Fibroblast of peridontal ligament (primary cell): ENCODE measurements at regions not wholly inside any gene's neighbourhood (a gene's known extent, or its start where the extent isn't known, plus 50 kb on each side); places are given as distances from the start of the nearest gene placed in this dataset.
A peak's percentile ranks its signal among the peaks of the same experiment; 100 is the strongest.

Experiments used
- DNase-seq: peaks from one replicate; pipeline ENCODE4 v3.0.0-alpha.2; 2010; ENCODE audit errors: extremely low read depth

DNA sequence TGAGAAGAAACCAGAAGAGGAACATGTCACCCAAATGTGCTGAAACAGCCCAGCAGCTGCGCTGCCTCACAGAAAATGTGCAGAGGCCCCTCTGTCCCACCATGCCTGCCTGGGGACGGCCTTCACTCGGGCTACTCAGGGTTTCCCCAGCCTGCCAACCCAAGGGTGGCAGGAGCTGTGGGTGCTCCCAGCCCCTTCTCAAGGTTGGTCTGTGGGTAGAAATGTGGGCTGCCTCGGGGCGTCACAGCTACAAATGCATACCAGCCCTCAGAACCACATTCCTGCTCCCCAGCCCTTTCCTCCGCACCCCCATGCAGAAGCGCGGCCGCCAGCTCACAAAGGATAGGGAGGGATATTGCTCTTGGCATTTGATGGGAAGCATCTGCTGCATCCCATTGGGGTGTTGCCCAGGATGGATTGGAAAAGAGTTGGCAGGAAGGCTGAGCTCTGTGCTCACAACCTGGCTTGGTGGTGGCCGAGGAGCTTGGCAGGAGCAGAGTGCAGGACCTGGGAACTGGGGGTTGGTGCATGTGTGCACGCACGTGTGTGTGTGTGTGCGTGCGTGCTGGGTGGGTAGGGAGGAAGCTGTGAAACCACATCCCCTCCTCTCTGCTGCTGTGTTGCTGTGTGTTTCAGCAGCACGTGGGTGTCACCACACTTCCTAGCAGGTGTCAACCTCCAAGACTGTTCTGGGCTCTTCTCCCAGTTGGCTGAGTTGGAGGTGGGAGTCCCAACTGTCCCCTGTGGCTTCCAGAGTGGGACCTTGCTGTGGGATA is 304.4 kb downstream of the SEC14L1 start:
- DNase-seq = peak; percentile 47

DNA sequence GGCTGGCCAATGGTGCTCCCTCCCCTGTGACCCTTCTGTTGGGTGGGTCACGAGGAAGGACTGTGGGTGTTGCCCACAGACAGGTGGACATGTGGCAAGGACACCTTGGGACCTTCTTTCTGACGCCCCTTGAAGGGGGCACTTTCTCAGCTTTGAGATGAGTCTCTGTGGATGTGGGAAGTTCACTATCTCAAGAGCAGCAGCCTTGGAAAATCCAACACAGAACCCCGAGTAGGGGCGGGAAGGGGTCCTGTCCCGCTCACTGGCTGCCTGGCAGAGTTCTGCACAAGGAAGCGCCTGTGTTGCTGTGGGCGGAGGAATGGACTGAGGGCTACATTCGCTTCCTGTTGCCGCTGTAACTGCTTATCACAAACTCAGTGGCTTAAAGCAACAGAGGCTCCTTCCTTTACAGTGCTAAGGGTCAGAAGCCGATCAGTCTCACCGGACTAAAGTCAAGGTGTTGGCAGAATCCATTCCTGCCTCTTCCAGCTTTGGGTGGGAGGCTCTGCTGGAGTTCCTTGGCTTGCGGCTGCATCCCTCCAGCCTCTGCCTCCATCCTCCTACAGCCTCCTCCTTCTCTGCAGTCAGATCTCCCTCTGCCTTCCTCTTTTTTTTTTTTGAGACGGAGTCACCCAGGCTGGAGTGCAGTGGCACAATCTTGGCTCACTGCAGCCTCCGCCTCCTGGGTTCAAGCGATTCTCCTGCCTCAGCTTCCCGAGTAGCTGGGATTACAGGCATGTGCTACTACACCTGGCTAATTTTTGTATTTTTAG is 305.2 kb downstream of the SEC14L1 start:
- no peak for DNase-seq

DNA sequence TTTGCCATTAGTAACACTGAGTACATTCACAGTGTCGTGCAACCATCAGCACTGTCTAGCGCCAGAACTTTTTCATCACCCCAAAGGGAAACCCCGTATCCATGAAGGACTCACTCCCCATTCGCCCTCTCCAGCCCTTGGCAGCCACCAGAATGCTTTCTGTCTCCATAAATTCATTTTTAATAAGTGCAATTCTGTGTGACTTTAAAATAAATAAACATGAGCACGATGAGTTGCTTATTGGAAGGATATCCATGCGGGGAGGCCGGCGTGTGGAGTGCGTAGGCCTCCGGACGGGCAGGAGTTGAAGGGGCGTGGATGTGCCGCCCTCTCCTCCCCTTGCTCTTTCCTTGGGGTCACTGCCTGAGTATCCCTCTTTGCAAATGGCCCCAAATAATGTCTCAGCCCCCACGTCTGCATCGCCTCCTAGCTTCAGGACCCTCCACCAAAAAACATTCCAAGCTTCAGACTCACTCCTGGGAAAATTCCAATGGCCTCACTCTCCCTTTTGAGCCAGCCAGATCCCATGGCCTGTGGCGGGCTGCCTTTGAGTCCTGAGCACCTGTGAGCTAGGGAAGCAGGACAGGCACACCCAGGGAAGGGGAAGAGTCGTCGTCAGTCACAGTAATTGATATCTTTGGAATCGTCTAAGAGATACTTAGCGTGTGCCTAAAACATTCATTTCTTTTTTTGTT is 306.3 kb downstream of the SEC14L1 start:
- DNase-seq = peak; percentile 66

DNA sequence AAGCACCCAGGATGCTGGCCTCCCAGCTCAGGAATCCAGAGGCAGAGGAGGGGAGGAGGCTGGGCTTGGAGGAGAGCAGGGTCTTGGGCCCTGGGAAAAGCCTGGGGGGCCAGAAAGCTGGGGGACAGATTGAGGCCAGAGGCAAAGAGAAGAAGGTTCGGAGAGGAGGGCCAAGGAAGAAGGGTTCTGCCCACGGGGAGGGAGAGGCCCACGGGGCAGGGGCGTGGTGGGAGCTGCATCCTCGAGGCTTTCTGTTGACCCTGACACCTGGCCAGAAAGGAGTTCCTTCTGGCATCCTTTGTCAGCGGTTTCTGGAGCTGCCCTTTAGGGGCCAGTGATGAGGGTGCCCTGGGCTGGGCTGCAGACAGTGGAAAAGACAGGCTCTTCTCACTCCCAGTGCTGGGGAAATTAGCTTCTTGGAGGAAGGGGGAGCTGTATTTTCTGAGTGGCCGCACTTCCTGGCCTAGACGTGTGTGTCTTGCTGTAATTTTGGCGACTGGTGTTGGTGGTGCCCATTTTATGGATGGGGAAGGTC is 308.7 kb downstream of the SEC14L1 start:
- no peak for DNase-seq

GRCh38 chr17:77449908-77450741 is 309.4 kb downstream of the SEC14L1 start:
- DNase-seq = peak; percentile 43

DNA sequence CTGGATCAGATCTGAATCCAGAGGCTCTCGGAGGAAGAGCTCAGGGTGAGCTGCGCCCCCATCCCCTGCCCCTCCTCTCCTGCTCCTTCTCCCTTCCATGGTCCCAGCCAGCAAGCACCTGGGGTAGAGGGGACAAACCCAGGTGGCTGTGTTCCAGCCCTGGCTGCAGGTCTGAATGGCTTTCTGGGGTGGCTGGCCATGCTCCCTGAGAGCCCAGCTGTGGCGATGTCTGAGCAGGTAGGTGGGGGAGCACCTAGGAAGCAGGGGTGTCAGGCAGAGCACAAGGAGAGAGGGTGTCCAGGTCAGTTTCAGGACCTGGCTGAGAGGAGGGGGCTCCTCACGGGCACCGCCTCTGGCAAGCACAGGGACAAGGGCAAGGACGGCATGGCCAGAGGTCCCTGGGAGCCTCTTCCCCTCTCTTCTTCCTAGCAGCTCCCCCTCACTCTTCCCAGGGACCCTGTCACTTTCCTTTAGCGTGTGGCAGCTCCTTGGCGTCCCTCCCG is 310.0 kb downstream of the SEC14L1 start:
- no peak for DNase-seq

DNA sequence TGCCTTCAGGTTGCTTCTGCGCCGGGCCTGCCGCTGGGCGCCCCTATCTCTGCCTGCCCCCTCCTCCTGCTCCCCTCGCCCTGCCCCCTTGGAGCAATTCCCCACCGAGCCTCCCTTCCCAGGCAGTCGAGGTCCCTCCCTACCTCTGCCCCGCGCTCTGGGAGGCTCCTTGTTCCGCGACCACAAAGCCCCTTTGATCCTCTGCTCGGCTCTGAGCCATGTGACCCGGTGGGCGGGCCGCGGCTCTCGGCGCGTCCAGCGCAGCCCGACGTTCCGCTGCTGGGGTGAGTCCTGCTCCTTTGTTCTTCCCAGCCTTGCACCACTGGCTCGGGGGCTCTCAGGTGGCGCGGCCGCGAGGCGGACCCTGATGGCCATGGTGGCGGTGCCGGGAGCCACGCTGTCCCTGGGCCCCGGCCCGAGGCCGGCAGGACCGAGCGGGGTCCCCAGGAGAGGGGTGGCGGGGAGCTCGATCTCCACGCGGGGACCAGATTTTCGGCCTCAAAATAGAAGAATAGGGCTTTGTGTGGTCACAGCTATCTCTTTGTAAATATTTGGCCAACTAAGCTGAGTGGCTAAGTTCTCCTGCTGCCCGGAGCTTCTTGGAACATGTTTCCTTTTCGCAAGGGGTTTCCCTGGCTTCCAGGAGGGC is 310.6 kb downstream of the SEC14L1 start:
- DNase-seq = no peak

DNA sequence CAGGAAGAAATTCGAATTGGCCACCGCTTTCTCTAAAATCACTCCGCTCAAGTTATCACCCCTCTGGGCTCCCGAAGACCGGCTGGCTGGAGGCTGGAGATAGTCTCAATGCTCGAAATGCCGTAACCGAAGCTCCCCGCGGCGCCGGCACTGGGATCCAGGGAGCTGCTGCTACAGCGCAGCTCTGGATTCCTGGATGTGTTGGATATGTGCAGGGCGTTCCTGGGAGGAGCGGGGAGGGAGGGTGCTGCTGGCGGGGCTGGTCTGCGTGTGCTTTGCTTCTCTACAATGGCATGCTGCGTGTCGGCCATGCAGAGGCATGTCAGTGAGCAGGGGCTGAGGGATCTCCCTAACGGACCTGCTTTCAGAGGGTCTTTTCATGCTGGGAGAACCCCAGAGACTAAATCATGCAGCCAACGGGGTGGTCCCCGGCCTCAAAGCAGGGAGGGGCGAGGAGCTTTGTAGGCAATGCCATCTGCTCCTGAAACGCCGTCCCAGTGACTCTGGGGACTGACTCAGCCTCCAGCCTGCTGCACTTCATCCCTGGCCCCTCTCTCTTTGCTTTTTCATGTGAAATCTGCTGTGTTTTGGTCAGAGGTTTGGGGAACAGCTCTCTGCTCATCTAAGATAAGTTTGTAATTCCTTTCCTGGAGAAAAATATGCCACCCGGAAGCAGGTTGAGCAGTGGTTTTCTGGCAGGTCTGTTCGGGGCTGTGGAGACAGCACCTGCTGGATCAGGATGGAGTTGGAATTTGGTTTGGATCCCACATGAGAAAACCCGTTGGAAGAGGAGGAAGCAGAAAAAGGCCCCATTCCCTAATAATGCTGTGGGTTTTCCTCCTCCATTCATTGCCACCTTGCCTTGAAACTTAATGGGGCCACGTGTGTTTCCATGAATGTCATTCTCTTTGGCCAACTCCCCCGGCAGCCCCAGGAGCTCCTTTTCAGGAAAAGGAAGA is 311.4 kb downstream of the SEC14L1 start:
- peak; percentile 74 for DNase-seq

- DNase-seq = no peak
Measured at GRCh38 chr17:77453613-77454241, 313.0 kb downstream of the SEC14L1 start.

DNA sequence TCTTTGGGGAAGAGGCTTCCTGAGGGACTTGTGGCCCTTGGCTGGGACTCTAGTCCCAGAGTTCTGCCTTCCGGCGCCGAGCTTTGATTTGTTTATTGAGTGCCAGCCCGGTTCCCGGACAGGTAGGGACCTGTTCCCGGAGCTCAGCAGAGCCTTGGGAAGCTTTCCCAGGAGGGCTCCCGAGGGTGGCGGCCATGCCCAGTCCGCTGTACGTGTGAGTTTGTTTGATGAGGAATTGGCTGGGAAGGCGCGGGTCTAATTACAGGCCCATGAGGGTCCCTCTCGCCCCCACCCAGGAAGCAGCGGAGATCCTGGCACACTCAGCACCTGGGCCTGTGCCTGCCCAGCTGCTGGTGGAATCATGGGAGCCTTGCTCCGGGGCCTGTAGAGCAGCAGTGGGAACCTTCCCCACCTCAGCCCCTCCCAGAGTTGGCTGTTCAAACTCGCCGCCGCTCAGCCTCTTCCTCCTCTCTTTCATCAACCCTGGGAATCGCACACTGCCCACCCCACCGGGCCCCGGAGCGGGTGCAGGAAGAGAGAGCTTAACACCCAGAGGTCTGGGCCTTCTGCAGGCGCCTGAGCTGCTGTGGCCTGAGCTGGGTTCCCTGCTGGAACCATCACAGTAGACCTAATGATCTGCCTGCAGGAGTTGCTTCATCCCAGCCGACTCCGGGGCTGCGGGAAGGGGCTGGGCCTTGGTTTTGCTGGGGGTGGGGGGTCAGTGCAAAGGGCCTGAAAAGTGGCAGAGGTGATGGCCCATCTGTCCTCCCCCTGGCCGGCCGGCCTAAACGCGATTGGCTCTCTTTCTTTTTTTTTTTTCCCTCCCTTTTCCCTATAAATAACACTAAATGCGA is 313.7 kb downstream of the SEC14L1 start:
- DNase-seq = no peak

- DNase-seq = peak; percentile 74
Measured at GRCh38 chr17:77455111-77455890, 314.5 kb downstream of the SEC14L1 start.

DNA sequence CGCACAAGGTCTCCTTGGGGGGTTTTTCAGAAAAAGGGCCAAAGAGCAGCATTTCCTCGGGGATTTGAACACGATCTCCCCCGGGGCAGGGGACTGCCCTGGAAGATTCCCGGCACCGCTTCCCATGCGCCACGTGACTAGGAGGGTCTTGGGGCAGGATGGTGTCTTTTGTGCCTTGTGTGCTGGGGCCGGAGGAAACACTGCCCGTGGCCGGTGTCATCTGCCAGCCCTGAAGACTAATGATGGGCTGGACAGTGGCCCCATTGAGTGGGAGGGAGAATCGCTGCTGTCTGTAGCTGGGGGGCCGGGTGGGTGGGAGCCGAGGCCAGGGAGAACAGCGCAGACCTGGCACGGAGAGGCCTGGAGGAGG is 315.1 kb downstream of the SEC14L1 start:
- DNase-seq = no peak

DNA sequence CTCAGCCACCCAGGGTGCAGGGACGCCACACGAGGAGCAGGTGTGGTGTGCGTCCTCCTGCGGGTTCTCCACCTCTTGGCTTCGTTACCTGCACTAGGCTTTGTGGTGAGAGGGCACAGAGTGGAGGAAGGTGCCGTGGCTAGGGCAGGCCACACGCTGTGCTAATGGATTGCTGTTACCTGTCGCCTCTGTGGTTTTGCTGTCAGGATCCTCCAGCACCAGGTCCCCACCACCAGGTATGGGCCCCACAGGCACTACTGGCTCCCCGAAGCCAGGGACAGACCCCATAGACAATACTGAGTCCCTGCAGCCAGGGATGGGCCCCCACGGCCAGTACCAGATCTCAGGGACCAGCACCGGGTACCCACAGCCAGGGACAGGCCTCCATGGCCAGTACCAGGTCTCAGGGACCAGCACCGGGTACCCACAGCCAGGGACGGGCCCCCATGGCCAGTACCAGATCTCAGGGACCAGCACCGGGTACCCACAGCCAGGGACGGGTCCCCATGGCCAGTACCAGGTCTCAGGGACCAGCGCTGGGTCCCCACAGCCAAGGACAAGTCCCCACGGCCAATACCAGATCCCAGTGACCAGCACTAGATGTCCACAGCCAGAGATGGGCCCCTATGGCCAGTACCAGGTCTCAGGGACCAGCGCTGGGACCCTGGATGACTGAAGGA is 315.6 kb downstream of the SEC14L1 start:
- DNase-seq = no peak

GRCh38 chr17:77456951-77457548 is 316.3 kb downstream of the SEC14L1 start:
- no peak for DNase-seq

GRCh38 chr17:77457572-77458201 is 316.9 kb downstream of the SEC14L1 start:
- no peak for DNase-seq
